ENCODE measurements at regions not wholly inside any gene's neighbourhood (a gene's known extent, or its start where the extent isn't known, plus 50 kb on each side); places are given as distances from the start of the nearest gene placed in this dataset.

- WGBS, 2 donors: 90 to 92% methylated on average over 4 of the region's 4 CpGs
- intact Hi-C loops (cut with DNase I): no loop called here
- H3K4me3 ChIP-seq (replicated peaks in 1 of 3): no peak overlapping the region
- no peaks in the 10 kb centered on the region for H3K27me3 ChIP-seq
- H3K36me3 ChIP-seq: no peaks in the 10 kb centered on the region
- no peaks in the 10 kb centered on the region for H3K4me1 ChIP-seq
- TF ChIP-seq CTCF (IDR thresholded peaks at IDR 0.05) (no peak), POLR2A (IDR thresholded peaks at IDR 0.05) (no peak)
- H3K27ac ChIP-seq: no peak overlapping the region
- no peaks in the 10 kb centered on the region for H3K9me3 ChIP-seq
- no peak for DNase-seq
These were observed 650.5 kb upstream of the ID2 start for GRCh38 chr2:8031370-8031769.

- H3K4me1 ChIP-seq: no peaks in the 10 kb centered on the region
- H3K36me3 ChIP-seq: no peaks in the 10 kb centered on the region
- no peak overlapping the region for H3K27ac ChIP-seq
- 63 to 65% methylated on average over 7 of the region's 7 CpGs for WGBS, 2 donors
- intact Hi-C loops (cut with DNase I): no loop called here
- DNase-seq: no peak
- H3K9me3 ChIP-seq: no peaks in the 10 kb centered on the region
- no peak for TF ChIP-seq CTCF (IDR thresholded peaks at IDR 0.05)
- no peak for TF ChIP-seq POLR2A (IDR thresholded peaks at IDR 0.05)
- no peaks in the 10 kb centered on the region for H3K27me3 ChIP-seq
- no peak overlapping the region for H3K4me3 ChIP-seq (replicated peaks in 1 of 3)
These were observed 648.2 kb upstream of the ID2 start for GRCh38 chr2:8033546-8034096.

- no peak overlapping the region for H3K27ac ChIP-seq
- no peaks in the 10 kb centered on the region for H3K27me3 ChIP-seq
- H3K9me3 ChIP-seq: no peaks in the 10 kb centered on the region
- no peak overlapping the region for H3K4me3 ChIP-seq (replicated peaks in 1 of 3)
- intact Hi-C loops (cut with DNase I): no loop called here
- DNase-seq: no peak
- TF ChIP-seq CTCF (IDR thresholded peaks at IDR 0.05) (no peak), POLR2A (IDR thresholded peaks at IDR 0.05) (no peak)
- H3K36me3 ChIP-seq: no peaks in the 10 kb centered on the region
- WGBS, 2 donors: 81 to 82% methylated on average over 2 of the region's 2 CpGs
- H3K4me1 ChIP-seq: no peaks in the 10 kb centered on the region
These were observed 645.5 kb upstream of the ID2 start for GRCh38 chr2:8036366-8036765.

GRCh38 chr2:8039732-8040131, 642.1 kb upstream of the ID2 start:
- Histone ChIP-seq H3K27me3 (no peaks in the 10 kb centered on the region), H3K4me3 (replicated peaks in 1 of 3) (no peak overlapping the region), H3K36me3 (no peaks in the 10 kb centered on the region), H3K4me1 (no peaks in the 10 kb centered on the region), H3K9me3 (no peaks in the 10 kb centered on the region), H3K27ac (no peak overlapping the region)
- no peak for DNase-seq
- intact Hi-C loops (cut with DNase I): no loop called here
- no peak for TF ChIP-seq CTCF (IDR thresholded peaks at IDR 0.05)
- no peak for TF ChIP-seq POLR2A (IDR thresholded peaks at IDR 0.05)
- WGBS, 2 donors: 60 to 63% methylated on average over 2 of the region's 2 CpGs

GRCh38 chr2:8043295-8043694, 638.6 kb upstream of the ID2 start:
- 95 to 96% methylated on average over 3 to 4 of the region's 4 CpGs for WGBS, 2 donors
- no peak overlapping the region for H3K4me3 ChIP-seq (replicated peaks in 1 of 3)

More at GRCh38 chr2:8043295-8043694, 638.6 kb upstream of the ID2 start:
- Histone ChIP-seq H3K36me3 (no peaks in the 10 kb centered on the region), H3K27me3 (no peaks in the 10 kb centered on the region), H3K9me3 (no peaks in the 10 kb centered on the region), H3K27ac (no peak overlapping the region), H3K4me1 (no peaks in the 10 kb centered on the region)
- TF ChIP-seq CTCF (IDR thresholded peaks at IDR 0.05) (no peak), POLR2A (IDR thresholded peaks at IDR 0.05) (no peak)
- DNase-seq: no peak
- intact Hi-C loops (cut with DNase I): no loop called here
